Stimulated activated CD4-positive, alpha-beta T cell treated with anti-CD3 and anti-CD28 coated beads, Interleukin-1b, Interleukin-23, amount 100 ng/mL, for 24 hours (primary cell): ENCODE measurements at regions not wholly inside any gene's neighbourhood (a gene's known extent, or its start where the extent isn't known, plus 50 kb on each side); places are given as distances from the start of the nearest gene placed in this dataset.
"Not testable (repeated sequence)": the region's sequence is repeated elsewhere in the genome, so short reads cannot be mapped to it uniquely, and the experiment has no call there.

Source experiments
- DNase-seq, 4 experiments: peaks; one replicate each; pipeline ENCODE4 v3.0.0-alpha.2; 2020; ENCODE audit warnings: low read depth in 4 of 4, low spot score in 1 of 4

- no peak for DNase-seq
These were observed 280.6 kb upstream of the UBE2E3 start for GRCh38 chr2:180699657-180700361.

DNA sequence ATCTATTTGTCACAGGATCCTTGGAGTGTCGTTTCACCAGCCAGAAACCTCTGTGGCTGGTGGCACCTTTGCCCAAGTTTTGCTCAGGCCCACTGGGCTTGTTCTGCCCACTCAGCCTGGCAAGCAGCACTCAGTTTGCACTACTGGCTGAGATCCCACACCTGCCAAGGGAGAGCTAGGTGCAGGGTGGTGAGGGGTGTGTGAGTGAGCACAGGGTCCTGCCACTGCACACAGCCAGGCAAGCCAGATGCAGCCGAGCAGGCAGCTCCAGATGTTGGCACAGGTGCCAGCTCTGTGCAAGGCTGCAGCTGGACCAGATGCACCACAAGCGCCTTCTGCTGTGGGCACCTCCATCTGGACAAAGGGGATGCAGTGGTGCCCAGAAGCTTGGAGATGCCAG is 281.7 kb upstream of the UBE2E3 start:
- no peak for DNase-seq

DNA sequence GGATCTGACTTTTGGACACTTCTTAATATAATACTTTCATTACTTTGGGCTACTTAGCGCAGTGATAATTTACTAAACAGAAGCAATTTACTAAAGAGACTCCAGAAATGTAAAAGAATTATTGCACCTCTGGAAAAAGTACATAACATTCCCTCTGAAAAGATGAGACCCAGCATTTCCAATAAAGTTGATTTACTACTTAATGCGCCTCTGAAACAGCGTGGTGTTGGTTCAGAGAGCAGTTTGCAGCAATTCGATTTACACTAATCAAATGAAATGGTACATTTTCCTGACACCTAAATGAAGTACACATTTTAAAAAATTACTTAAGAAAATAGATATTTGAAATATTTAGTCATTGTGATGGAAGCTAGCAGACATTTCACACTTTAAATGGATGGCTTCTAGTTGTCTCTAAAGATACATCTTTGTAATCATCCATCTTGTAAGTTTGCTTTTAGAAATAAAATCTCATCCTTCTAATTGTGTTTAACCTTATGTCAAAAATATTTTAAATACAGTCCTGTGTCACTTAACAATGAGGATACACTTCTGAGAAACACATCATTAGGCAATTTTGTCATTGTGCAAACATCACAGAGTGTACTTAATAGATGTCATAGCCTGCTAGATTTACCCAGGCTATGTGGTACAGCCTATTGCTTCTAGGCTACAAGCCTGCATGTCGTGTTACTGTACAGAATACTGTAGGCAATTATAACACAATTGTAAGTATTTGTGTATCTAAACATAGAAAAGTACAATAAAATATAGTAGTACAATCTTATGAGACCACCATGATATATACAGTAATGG is 284.6 kb upstream of the UBE2E3 start:
- DNase-seq, result no peak

DNA sequence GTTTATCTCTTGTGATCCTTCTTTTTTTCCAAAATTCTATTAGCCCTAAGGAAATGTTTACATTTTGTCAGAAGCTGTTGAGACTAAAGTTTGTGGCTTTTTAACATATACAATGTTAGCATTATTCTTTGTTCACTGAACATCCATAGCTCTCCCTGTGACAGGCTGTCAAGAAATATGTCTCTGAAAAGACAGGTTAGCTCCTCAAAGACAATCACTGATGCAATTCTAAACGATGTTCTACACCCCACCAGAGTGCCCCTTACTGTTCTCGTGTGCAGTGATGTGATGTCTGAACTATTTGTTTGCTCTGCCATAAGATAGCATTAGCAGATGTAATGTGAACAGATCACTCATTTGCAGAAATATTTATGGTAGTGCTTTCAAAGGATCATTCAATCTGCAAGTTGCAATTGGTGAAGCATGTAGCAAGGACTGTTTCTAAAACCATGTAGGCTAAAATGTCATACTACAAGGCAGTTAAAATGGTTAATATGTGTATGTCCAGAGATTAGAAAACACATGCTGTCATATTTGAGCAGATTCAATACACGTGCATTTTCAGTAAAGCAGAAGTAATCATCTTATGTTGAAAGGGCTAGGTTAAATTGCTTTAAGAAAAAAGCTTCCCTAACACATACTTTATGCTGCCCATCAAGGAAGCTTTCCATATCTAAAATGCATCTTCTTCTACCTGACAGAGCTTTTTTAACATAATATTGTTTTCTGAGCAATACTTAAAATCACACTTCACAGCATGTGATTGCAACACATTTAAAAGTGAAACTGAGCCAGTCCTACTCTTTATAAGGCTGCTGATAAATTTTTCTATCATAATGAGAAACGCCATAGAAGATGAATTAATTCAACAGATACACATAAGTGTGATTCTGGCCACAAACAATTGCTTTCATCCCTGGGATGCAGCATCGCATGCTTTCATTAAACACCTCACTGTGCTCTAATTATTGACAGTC is 285.7 kb upstream of the UBE2E3 start:
- DNase-seq, result no peak

DNA sequence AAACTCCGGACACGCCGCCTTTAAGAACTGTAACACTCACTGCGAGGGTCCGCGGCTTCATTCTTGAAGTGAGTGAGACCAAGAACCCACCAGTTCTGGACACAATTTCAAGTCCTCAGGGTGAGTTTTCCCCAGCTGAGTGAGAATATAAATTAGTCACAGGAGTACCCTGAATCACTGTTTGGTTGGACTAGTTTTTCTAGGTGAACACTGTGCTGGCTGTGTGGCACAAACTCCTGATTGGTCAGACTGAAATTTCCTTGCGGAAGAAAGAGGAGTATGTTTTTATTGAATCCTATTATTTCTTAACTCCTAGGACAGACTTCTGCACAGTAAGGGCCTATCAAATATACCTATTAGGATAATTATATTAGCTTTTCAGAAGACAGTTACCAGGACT is 288.1 kb upstream of the UBE2E3 start:
- no peak for DNase-seq

DNA sequence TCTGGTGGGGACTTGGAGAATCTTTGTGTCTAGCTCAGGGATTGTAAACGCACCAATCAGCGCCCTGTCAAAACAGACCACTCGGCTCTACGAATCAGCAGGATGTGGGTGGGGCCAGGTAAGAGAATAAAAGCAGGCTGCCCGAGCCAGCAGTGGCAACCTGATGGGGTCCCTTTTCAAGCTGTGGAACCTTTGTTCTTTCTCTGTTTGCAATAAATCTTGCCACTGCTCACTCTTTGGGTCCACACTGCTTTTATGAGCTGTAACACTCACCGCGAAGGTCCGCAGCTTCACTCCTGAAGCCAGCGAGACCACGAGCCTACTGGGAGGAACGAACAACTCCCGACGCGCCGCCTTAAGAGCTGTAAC is 288.6 kb upstream of the UBE2E3 start:
- DNase-seq, result not testable (repeated sequence)

GRCh38 chr2:180691186-180691854 is 289.1 kb upstream of the UBE2E3 start:
- DNase-seq, result not testable (repeated sequence)

DNA sequence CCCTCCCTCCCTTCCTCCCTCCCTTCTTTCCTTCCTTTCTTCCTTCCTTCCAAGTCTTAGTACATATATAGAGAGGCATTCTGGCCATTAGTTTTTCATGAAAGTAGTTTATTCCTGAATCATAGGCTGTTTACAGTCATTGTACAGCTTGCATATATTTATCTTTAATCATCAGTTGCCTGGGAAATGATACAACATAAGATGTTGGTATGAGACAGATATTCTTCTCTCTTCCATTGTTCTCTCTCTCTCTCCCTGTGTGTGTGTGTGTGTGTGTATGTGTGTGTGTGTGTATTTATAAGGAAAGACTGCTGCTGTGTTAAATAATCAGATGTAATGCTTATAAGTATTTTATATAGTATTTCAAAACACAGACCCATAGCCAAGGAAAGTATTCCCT is 289.8 kb upstream of the UBE2E3 start:
- no peak for DNase-seq

- no peak for DNase-seq
These were observed 297.5 kb upstream of the UBE2E3 start for GRCh38 chr2:180682871-180683270.

GRCh38 chr2:180679693-180680092 is 300.7 kb upstream of the UBE2E3 start:
- DNase-seq, result no peak

DNA sequence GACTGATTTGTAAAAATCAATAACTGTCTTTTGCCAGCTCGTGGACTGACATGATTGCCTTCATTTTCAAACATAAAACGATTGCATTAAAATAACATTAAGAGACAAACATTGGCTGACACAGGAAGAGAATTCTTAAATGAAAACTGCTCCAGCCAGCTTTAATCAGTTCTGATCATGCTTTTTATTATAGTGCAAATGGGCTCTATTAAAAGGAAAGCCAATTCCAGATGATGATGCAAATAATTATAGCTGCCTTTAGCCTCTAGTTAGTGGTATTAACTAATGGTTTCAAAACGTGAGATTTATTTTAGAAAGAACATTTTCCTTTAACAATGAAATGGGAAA is 301.8 kb upstream of the UBE2E3 start:
- DNase-seq, result no peak

- no peak for DNase-seq
These were observed 302.3 kb upstream of the UBE2E3 start for GRCh38 chr2:180677930-180678624.

DNA sequence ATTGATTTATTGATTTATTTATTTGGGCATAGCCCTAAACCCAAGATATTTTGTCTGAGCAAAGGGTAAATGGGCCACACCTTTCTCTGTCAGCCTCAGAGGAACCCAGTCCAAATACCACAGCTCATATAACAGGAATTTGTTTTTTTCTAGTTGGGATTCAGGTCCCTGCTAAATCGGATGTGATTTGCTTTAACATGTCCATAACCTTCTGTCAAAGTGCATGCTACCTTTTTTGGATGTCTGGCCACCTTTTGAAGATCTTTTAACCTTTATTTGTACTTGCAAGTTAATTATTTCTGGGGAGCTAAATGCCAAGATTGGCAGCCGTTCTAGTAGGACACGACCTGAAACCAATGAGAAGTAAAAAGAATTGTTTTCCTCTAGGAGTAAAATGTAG is 303.2 kb upstream of the UBE2E3 start:
- no peak for DNase-seq

- DNase-seq, result no peak
These were observed 303.8 kb upstream of the UBE2E3 start for GRCh38 chr2:180676520-180677025.

DNA sequence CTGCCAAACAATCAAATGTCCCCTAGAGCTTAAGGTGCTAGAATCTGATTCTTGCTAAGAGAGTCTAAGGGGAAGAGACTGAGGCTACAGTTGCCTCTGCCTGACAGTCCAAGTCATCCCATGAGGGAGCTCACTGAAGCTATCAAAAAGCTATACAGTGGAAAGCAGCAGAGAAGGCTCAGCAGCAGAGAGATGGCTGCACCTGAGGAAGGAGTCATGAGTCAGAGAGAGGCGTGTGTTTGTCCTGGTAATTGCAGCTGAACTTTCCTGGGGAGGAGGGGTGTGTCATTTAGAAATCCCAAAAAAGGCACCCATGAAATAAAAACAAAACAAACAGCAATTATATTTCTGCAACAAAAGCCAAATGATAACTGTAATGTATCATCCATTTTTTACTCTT is 305.2 kb upstream of the UBE2E3 start:
- no peak for DNase-seq

- DNase-seq, result no peak
These were observed 308.0 kb upstream of the UBE2E3 start for GRCh38 chr2:180672377-180672776.

DNA sequence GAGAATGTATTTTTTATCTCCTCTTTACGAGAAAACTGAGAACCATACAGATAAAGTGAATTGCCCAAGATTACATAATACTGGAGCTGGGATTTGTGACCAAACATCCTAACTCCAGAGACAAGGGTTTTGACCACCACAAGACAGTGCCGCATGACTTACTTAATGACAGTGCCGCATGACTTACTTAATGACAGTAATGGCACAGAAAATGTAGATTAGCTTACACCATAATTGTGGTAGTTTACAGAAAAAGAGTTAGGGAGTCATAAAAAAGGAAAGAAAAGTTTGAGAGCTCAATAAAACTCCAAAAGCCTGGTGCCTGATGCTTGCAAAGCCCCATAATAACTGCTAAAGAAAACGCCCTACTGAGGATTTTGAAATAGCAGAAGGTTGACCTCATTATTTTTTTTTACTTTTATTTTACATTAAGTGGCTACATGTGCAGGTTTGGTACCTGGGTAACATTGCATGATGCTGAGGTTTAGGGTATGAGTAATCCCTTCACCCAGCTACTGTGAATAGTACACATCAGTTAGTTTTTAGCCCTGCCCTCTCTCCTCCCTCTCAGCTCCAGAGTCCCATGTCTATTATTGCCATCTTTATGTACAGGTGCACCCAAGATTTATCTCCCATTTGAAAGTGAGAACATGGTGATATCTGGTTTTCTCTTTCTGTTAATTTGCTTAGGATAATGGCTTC is 310.0 kb upstream of the UBE2E3 start:
- DNase-seq, result no peak

- no peak for DNase-seq
These were observed 311.4 kb upstream of the UBE2E3 start for GRCh38 chr2:180669016-180669415.

- no peak for DNase-seq
These were observed 315.9 kb upstream of the UBE2E3 start for GRCh38 chr2:180664507-180664906.
